ENCODE measurements at regions not wholly inside any gene's neighbourhood (a gene's known extent, or its start where the extent isn't known, plus 50 kb on each side); places are given as distances from the start of the nearest gene placed in this dataset.

GRCh38 chr2:18745431-18746272, 156.3 kb upstream of the NT5C1B start (continued):
- TF ChIP-seq MXI1 (IDR thresholded peaks at IDR 0.05; ENCODE audit: borderline replicate concordance, low read depth, low read length) = no peak

- Histone ChIP-seq H3K56ac (ENCODE audit: extremely low read depth, insufficient read depth, low read length) (no peak overlapping the region), H3K23ac (ENCODE audit: low read depth, low read length) (no peak overlapping the region), H3K36me3 (ENCODE audit: control insufficient read depth, insufficient read depth, low read length) (no peaks in the 10 kb centered on the region), H3K4ac (ENCODE audit: low read depth, low read length) (peak overlapping the region; percentile 3; the same call in 1 of the 2 replicates), H2BK20ac (ENCODE audit: low read depth, low read length) (peak overlapping the region; percentile 11; the same call in 1 of the 2 replicates), H3K9ac (ENCODE audit: low read depth, low read length) (no peak overlapping the region), H3K18ac (ENCODE audit: low read depth, low read length) (peak overlapping the region; percentile 73; the same call in 1 of the 2 replicates), H4K5ac (ENCODE audit: low read depth, low read length) (peak overlapping the region; percentile 60; the same call in 1 of the 2 replicates), H2BK120ac (ENCODE audit: low read depth, low read length) (peak overlapping the region; percentile 4), H2BK15ac (ENCODE audit: low read depth, low read length) (0 out of 3 replicates have a peak overlapping the region, but pooled peaks have one; percentile 53), H3K9me3 (ENCODE audit: control insufficient read depth, insufficient read depth, low read length) (no peaks in the 10 kb centered on the region), H3K27ac (ENCODE audit: insufficient read depth, low read length) (peak overlapping the region; percentile 75; the same call in 1 of the 2 replicates), H3K27me3 (ENCODE audit: control insufficient read depth, insufficient read depth, low read length) (no peaks in the 10 kb centered on the region), H4K8ac (ENCODE audit: low read depth in 2 of 2, low read length in 2 of 2) (peak overlapping the region in 1 of 2 experiments; percentile 51; a peak in 2 of 4 replicates), H2AFZ (replicated peaks; ENCODE audit: low read length, poor library complexity) (no peak overlapping the region), H2AK9ac (replicated peaks; ENCODE audit: low read depth, low read length, poor library complexity) (no peak overlapping the region), H3K79me1 (ENCODE audit: low read depth in 1 of 2, low read length in 2 of 2) (no peaks in the 10 kb centered on the region), H3K4me2 (ENCODE audit: low read depth, low read length) (peak overlapping the region; percentile 27), H3K14ac (replicated peaks; ENCODE audit: low read depth, low read length) (0 out of 2 replicates have a peak overlapping the region, but pooled peaks have one; percentile 2), H4K91ac (ENCODE audit: insufficient read depth, low read depth, low read length) (no peak overlapping the region; the same call in 1 of the 2 replicates), H2AK5ac (ENCODE audit: low read depth, low read length) (peak overlapping the region; percentile 17; the same call in 1 of the 2 replicates), H3K4me3 (ENCODE audit: insufficient read depth, low read depth, low read length) (no peak overlapping the region), H3K4me1 (ENCODE audit: control insufficient read depth, insufficient read depth, low read length) (peaks cover 15% of the 10 kb centered on the region; the same call in 1 of the 2 replicates), H4K20me1 (ENCODE audit: insufficient read depth, low read length) (no peaks in the 10 kb centered on the region), H2BK5ac (ENCODE audit: low read depth, low read length, poor library complexity, severe bottlenecking) (no peak overlapping the region), H3K9me1 (ENCODE audit: insufficient read depth, low read length) (no peaks in the 10 kb centered on the region; the same call in 1 of the 2 replicates)
- in situ Hi-C loops (cut with MboI; ENCODE audit: low sequenced_read_pairs) = loop anchor here (5.0 to 10.0 kb wide), 3 partner anchors 220 to 1123 kb away; no protein-coding TSS in a partner anchor
- intact Hi-C loops (cut with micrococcal nuclease) = loop anchor here (1.0 kb wide), 1 partner anchor 222 kb away; no protein-coding TSS in a partner anchor
- ChIA-PET CTCF (interaction anchor here (1.3 kb wide), 1 partner anchor 221 kb away, joined by 9 read pairs; no protein-coding TSS in a partner anchor), POLR2A (ENCODE audit: unreplicated experiment) (no interaction called here)
- TF ChIP-seq, protein P1, sequence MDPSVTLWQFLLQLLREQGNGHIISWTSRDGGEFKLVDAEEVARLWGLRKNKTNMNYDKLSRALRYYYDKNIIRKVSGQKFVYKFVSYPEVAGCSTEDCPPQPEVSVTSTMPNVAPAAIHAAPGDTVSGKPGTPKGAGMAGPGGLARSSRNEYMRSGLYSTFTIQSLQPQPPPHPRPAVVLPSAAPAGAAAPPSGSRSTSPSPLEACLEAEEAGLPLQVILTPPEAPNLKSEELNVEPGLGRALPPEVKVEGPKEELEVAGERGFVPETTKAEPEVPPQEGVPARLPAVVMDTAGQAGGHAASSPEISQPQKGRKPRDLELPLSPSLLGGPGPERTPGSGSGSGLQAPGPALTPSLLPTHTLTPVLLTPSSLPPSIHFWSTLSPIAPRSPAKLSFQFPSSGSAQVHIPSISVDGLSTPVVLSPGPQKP (IDR thresholded peaks at IDR 0.05; ENCODE audit: borderline replicate concordance, low read depth, low read length) = no peak
- TF ChIP-seq, protein P2, sequence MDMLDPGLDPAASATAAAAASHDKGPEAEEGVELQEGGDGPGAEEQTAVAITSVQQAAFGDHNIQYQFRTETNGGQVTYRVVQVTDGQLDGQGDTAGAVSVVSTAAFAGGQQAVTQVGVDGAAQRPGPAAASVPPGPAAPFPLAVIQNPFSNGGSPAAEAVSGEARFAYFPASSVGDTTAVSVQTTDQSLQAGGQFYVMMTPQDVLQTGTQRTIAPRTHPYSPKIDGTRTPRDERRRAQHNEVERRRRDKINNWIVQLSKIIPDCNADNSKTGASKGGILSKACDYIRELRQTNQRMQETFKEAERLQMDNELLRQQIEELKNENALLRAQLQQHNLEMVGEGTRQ (IDR thresholded peaks at IDR 0.05; ENCODE audit: low read depth, low read length) = no peak
- no peak for TF ChIP-seq SMC3 (IDR thresholded peaks at IDR 0.05; ENCODE audit: low read depth, low read length)
- dilution Hi-C loops (cut with HindIII; ENCODE audit: low sequenced_read_pairs, unreplicated experiment) = no loop called here
- BruUV-seq (replicated peaks) = no TSS peak
- DNase-seq = peak; percentile 79
- WGBS, 2 experiments (ENCODE audit: extremely low coverage in 2 of 2, insufficient read length in 1 of 2) = 62% methylated on average over 4 of the region's 12 CpGs; no CpG with 5 or more reads in 1 of the 2 experiments
- peak; percentile 81 for ATAC-seq (ENCODE audit: low read depth)
These were observed 152.7 kb upstream of the NT5C1B start for GRCh38 chr2:18741895-18742732.

Data from IMR-90 (cell line).